C4-2B (cell line): ENCODE measurements at regions not wholly inside any gene's neighbourhood (a gene's known extent, or its start where the extent isn't known, plus 50 kb on each side); places are given as distances from the start of the nearest gene placed in this dataset.
"Not testable (repeated sequence)": the region's sequence is repeated elsewhere in the genome, so short reads cannot be mapped to it uniquely, and the experiment has no call there.

Source experiments
- ZFX ChIP-seq: fragments of 450-650 bp; IDR thresholded peaks from 2 replicates; pipeline ENCODE4 v1.6.1; 2017
- TF ChIP-seq, protein P1 (sequence below): fragments of 450-650 bp; conservative IDR thresholded peaks from 2 replicates; pipeline ENCODE4 v1.5.1; 2017; ENCODE audit warnings: mild to moderate bottlenecking

DNA sequence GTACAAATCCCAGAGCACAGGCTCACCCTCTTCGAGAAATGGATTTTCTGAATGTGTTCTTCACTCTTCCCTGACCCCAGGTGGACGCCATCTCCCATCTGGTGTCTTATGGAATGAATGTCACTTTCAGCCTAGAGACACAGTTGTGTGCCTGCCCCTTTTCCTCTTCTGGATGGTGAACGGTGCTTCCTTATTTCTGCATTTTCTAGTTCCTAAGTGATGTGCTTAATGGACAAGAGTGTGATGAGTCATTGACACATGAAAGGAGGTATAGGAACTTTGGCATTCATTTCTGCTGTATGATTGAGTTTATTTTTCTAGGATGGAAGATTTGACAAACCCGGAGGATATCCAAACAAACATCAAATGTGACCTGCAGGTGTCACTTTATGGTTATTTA, 114.9 kb upstream of the PTPN20 start:
- TF ChIP-seq ZFX, result not testable (repeated sequence)
- TF ChIP-seq, protein P1, sequence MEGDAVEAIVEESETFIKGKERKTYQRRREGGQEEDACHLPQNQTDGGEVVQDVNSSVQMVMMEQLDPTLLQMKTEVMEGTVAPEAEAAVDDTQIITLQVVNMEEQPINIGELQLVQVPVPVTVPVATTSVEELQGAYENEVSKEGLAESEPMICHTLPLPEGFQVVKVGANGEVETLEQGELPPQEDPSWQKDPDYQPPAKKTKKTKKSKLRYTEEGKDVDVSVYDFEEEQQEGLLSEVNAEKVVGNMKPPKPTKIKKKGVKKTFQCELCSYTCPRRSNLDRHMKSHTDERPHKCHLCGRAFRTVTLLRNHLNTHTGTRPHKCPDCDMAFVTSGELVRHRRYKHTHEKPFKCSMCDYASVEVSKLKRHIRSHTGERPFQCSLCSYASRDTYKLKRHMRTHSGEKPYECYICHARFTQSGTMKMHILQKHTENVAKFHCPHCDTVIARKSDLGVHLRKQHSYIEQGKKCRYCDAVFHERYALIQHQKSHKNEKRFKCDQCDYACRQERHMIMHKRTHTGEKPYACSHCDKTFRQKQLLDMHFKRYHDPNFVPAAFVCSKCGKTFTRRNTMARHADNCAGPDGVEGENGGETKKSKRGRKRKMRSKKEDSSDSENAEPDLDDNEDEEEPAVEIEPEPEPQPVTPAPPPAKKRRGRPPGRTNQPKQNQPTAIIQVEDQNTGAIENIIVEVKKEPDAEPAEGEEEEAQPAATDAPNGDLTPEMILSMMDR, result not testable (repeated sequence)
